H1 (cell line): ENCODE measurements at regions not wholly inside any gene's neighbourhood (a gene's known extent, or its start where the extent isn't known, plus 50 kb on each side); places are given as distances from the start of the nearest gene placed in this dataset.

Experiments used
- CTCF ChIA-PET: fragments of 300-600 bp; sonication (Branson Sonifier 250); formaldehyde crosslinking; loops from one replicate; lab custom pipeline; 2021; ENCODE audit not compliant: partially characterized antibody; lab: Charles Lee
- POLR2A ChIA-PET: fragments of 300-600 bp; sonication (Branson Sonifier 250); formaldehyde crosslinking; loops from one replicate; lab custom pipeline; 2021; ENCODE audit warnings: inconsistent platforms; ENCODE audit not compliant: partially characterized antibody; lab: Charles Lee
- DNase-seq, 2 experiments: peaks; one replicate each; pipeline versions ENCODE4 v3.0.0 to v3.0.0-alpha.2; 2010 to 2022; ENCODE audit warnings: low spot score in 2 of 2, low read depth in 1 of 2, mixed read lengths in 1 of 2
- FAIRE-seq: peaks from 2 replicates; lab custom pipeline; 2011; peaks lifted over from hg19 to GRCh38; lab: Jason Lieb, UNC
- H2AFZ ChIP-seq: 2 replicates; pipeline ENCODE4 v1.8.1; 2012; ENCODE audit warnings: low read length, inconsistent platforms
- H2AK5ac ChIP-seq: 2 replicates; pipeline ENCODE4 v1.6.1; 2013; ENCODE audit warnings: low read depth, low read length
- H2BK120ac ChIP-seq: replicated peaks from 2 replicates; pipeline ENCODE3; 2013; ENCODE audit warnings: low read depth, low read length, inconsistent platforms
- H2BK12ac ChIP-seq: 2 replicates; pipeline ENCODE4 v1.6.1; 2013; ENCODE audit warnings: low read depth, low read length
- H2BK15ac ChIP-seq: 2 replicates; pipeline ENCODE4 v1.6.1; 2013; ENCODE audit warnings: low read length
- H2BK20ac ChIP-seq: 2 replicates; pipeline ENCODE4 v1.6.1; 2013; ENCODE audit warnings: low read length
- H2BK5ac ChIP-seq: 2 replicates; pipeline ENCODE4 v1.6.1; 2013; ENCODE audit warnings: low read depth, low read length
- H3K14ac ChIP-seq: 2 replicates; pipeline ENCODE4 v1.6.1; 2013; ENCODE audit warnings: inconsistent platforms; ENCODE audit not compliant: insufficient read length
- H3K18ac ChIP-seq: 2 replicates; pipeline ENCODE4 v1.6.1; 2013; ENCODE audit warnings: low read length; ENCODE audit errors: extremely low read depth
- H3K23ac ChIP-seq: 2 replicates; pipeline ENCODE4 v1.6.1; 2013; ENCODE audit warnings: inconsistent platforms; ENCODE audit not compliant: insufficient read length
- H3K23me2 ChIP-seq: 2 replicates; pipeline ENCODE4 v1.6.1; 2013; ENCODE audit warnings: low read depth, low read length
- H3K27ac ChIP-seq: 2 replicates; pipeline ENCODE4 v1.6.1; 2011; ENCODE audit warnings: low read depth, low read length, inconsistent platforms
- H3K27me3 ChIP-seq, 4 experiments: replicated peaks in 1 of 4; 1 replicate in 1 of 4; 2 replicates in 3 of 4; pipeline versions ENCODE4 v1.6.1 to v1.8.1; 2011 to 2013; ENCODE audit warnings: low read length in 3 of 4, mild to moderate bottlenecking in 3 of 4, inconsistent platforms in 2 of 4, mixed read lengths in 2 of 4, moderate library complexity in 1 of 4; ENCODE audit not compliant: control insufficient read depth in 3 of 4, insufficient read depth in 3 of 4; ENCODE audit errors: extremely low read depth in 1 of 4
- H3K36me3 ChIP-seq, 4 experiments: 2 replicates each; pipeline versions ENCODE4 v1.6.1 to v1.8.1; 2011 to 2013; ENCODE audit warnings: mild to moderate bottlenecking in 4 of 4, low read length in 3 of 4, moderate library complexity in 2 of 4, control low read depth in 1 of 4, inconsistent platforms in 1 of 4; ENCODE audit not compliant: insufficient read depth in 4 of 4, control insufficient read depth in 2 of 4
- H3K4ac ChIP-seq: replicated peaks from 2 replicates; pipeline ENCODE3; 2013; ENCODE audit warnings: low read length, low read depth, mixed read lengths, inconsistent platforms; ENCODE audit not compliant: insufficient read length
- H3K4me1 ChIP-seq, 4 experiments: replicated peaks in 1 of 4; 1 replicate in 1 of 4; 2 replicates in 3 of 4; pipeline versions ENCODE4 v1.6.1 to v1.8.1; 2011 to 2013; ENCODE audit warnings: low read length in 3 of 4, inconsistent platforms in 2 of 4, mixed read lengths in 1 of 4; ENCODE audit not compliant: insufficient read depth in 4 of 4, control insufficient read depth in 3 of 4
- H3K4me2 ChIP-seq, 2 experiments: 2 replicates each; pipeline versions ENCODE4 v1.6.1 to v1.8.1; 2011 to 2013; ENCODE audit warnings: low read depth in 2 of 2, low read length in 2 of 2, control low read depth in 1 of 2, inconsistent platforms in 1 of 2, mild to moderate bottlenecking in 1 of 2; ENCODE audit not compliant: insufficient read depth in 1 of 2
- H3K4me3 ChIP-seq, 4 experiments: fragments of 200-600, 300-600 bp in 1 of 4; sonication (generic), shearing (Covaris generic), sonication (Bioruptor Twin) in 1 of 4; 2 replicates each; pipeline versions ENCODE4 v1.5.1 to v1.8.1; 2011 to 2016; ENCODE audit warnings: low read length in 4 of 4, low read depth in 3 of 4, control low read depth in 2 of 4, inconsistent platforms in 2 of 4, mild to moderate bottlenecking in 2 of 4, mixed read lengths in 1 of 4, moderate library complexity in 1 of 4; ENCODE audit not compliant: insufficient read depth in 2 of 4; ENCODE audit errors: extremely low read depth in 1 of 4
- H3K56ac ChIP-seq: replicated peaks from 2 replicates; pipeline ENCODE3; 2013; ENCODE audit warnings: low read depth, mild to moderate bottlenecking, mixed read lengths, low read length, inconsistent platforms; ENCODE audit not compliant: insufficient read length
- H3K79me1 ChIP-seq: 2 replicates; pipeline ENCODE4 v1.6.1; 2013; ENCODE audit warnings: low read depth, low read length, control low read depth
- H3K79me2 ChIP-seq, 2 experiments: 2 replicates each; pipeline versions ENCODE4 v1.6.1 to v1.8.1; 2012 to 2013; ENCODE audit warnings: low read length in 2 of 2, mild to moderate bottlenecking in 2 of 2, inconsistent platforms in 1 of 2; ENCODE audit not compliant: insufficient read depth in 2 of 2, control insufficient read depth in 1 of 2
- H3K9ac ChIP-seq, 4 experiments: replicated peaks in 1 of 4; 1 replicate in 1 of 4; 2 replicates in 3 of 4; pipeline versions ENCODE4 v1.6.1 to v1.8.1; 2011 to 2013; ENCODE audit warnings: low read depth in 3 of 4, low read length in 3 of 4, control low read depth in 2 of 4, mild to moderate bottlenecking in 2 of 4, moderate library complexity in 2 of 4, inconsistent platforms in 1 of 4; ENCODE audit errors: extremely low read depth in 1 of 4
- H3K9me3 ChIP-seq, 2 experiments: 2 replicates each; pipeline versions ENCODE4 v1.6.1 to v1.8.1; 2012 to 2013; ENCODE audit warnings: mild to moderate bottlenecking in 2 of 2, moderate library complexity in 2 of 2, control low read depth in 1 of 2, inconsistent platforms in 1 of 2, low read depth in 1 of 2, low read length in 1 of 2, mixed read lengths in 1 of 2; ENCODE audit not compliant: insufficient read depth in 2 of 2
- H4K20me1 ChIP-seq, 2 experiments: replicated peaks in 1 of 2; 2 replicates each; pipeline versions ENCODE3 to v1.8.1; 2011 to 2013; ENCODE audit warnings: inconsistent platforms in 2 of 2, low read length in 2 of 2, mild to moderate bottlenecking in 1 of 2; ENCODE audit not compliant: insufficient read depth in 2 of 2, control insufficient read depth in 1 of 2
- H4K5ac ChIP-seq: 2 replicates; pipeline ENCODE4 v1.6.1; 2013; ENCODE audit warnings: low read length, low read depth, mixed read lengths, inconsistent platforms; ENCODE audit not compliant: insufficient read length
- H4K8ac ChIP-seq: 2 replicates; pipeline ENCODE4 v1.8.0; 2013; ENCODE audit warnings: mild to moderate bottlenecking, moderate library complexity, low read length, inconsistent platforms; ENCODE audit not compliant: insufficient read depth; ENCODE audit errors: extremely low read depth
- H4K91ac ChIP-seq: replicated peaks from 2 replicates; pipeline ENCODE3; 2013; ENCODE audit warnings: low read length, mixed read lengths, inconsistent platforms; ENCODE audit not compliant: insufficient read length
- ASH2L ChIP-seq: fragments of 200-600, 300-600 bp; sonication (generic); IDR thresholded peaks from one replicate; pipeline ENCODE4 v1.7.1; 2017; ENCODE audit warnings: low read length
- CREB1 ChIP-seq: IDR thresholded peaks from 2 replicates; pipeline ENCODE4 v1.6.1; 2012; ENCODE audit warnings: inconsistent platforms
- EP300 ChIP-seq, 2 experiments: IDR thresholded peaks; 1 replicate in 1 of 2; 2 replicates in 1 of 2; pipeline ENCODE4 v1.6.1; 2011 to 2012; ENCODE audit warnings: low read depth in 2 of 2, low read length in 2 of 2, mild to moderate bottlenecking in 2 of 2, borderline replicate concordance in 1 of 2, inconsistent platforms in 1 of 2, moderate library complexity in 1 of 2
- GABPA ChIP-seq: IDR thresholded peaks from 2 replicates; pipeline ENCODE4 v1.6.1; 2011; ENCODE audit warnings: mild to moderate bottlenecking, low read length, moderate library complexity, borderline replicate concordance; ENCODE audit not compliant: insufficient read depth
- JUN ChIP-seq: IDR thresholded peaks from 2 replicates; pipeline ENCODE4 v1.6.1; 2011; ENCODE audit warnings: low read depth, mild to moderate bottlenecking, improper control_type of control experiment, low read length
- KDM4A ChIP-seq: IDR thresholded peaks from one replicate; pipeline ENCODE4 v1.7.1; 2012; ENCODE audit warnings: low read depth, mild to moderate bottlenecking, moderate library complexity, low read length, inconsistent platforms; ENCODE audit not compliant: severe bottlenecking
- MAFK ChIP-seq: IDR thresholded peaks from 2 replicates; pipeline ENCODE4 v1.6.1; 2012; ENCODE audit warnings: low read depth, mild to moderate bottlenecking, improper control_type of control experiment, low read length
- RFX5 ChIP-seq: IDR thresholded peaks from 2 replicates; pipeline ENCODE4 v1.6.1; 2011; ENCODE audit warnings: low read depth, low read length, improper control_type of control experiment, borderline replicate concordance
- TAF1 ChIP-seq: IDR thresholded peaks from 2 replicates; pipeline ENCODE4 v1.6.1; 2011; ENCODE audit warnings: mild to moderate bottlenecking, low read depth, low read length
- WGBS, 2 experiments: shearing (Covaris generic) in 1 of 2; methylation state at CpG; one replicate each; pipeline versions ENCODE4 v1.1.6 to v1.1.7; 2013 to 2015; ENCODE audit warnings: low lambda C conversion rate in 2 of 2, mixed read lengths in 2 of 2, inconsistent platforms in 1 of 2, low coverage in 1 of 2, missing lambda C conversion rate in 1 of 2; ENCODE audit not compliant: insufficient replicate concordance in 2 of 2, insufficient coverage in 1 of 2, insufficient read length in 1 of 2; ENCODE audit errors: extremely low coverage in 1 of 2, missing lambda C conversion rate in 1 of 2; 5-methylcytosine and 5-hydroxymethylcytosine counted together

- H2BK120ac ChIP-seq = no peak overlapping the region
- H2BK15ac ChIP-seq = no peak overlapping the region
- WGBS, 2 experiments = 90% methylated on average over 3 of the region's 3 CpGs; no CpG with 5 or more reads in 1 of the 2 experiments
- peak overlapping the region; percentile 81; the same call in 1 of the 2 replicates for H2AFZ ChIP-seq
- no peak overlapping the region for H3K4ac ChIP-seq
- H4K20me1 ChIP-seq = no peaks in the 10 kb centered on the region
- no peaks in the 10 kb centered on the region for H3K79me1 ChIP-seq
- no peaks in the 10 kb centered on the region for H3K27me3 ChIP-seq
- no peak overlapping the region for H3K4me3 ChIP-seq
- no peak overlapping the region for H3K4me2 ChIP-seq
- no peak overlapping the region for H4K5ac ChIP-seq
- ChIA-PET POLR2A (no interaction called here), CTCF (interaction anchor here (0.7 kb wide), 1 partner anchor 150 kb away, joined by 4 read pairs; no protein-coding TSS in a partner anchor)
- DNase-seq = no peak
- H2BK12ac ChIP-seq = no peak overlapping the region
- H3K79me2 ChIP-seq = no peaks in the 10 kb centered on the region
- no peak overlapping the region for H2BK20ac ChIP-seq
- no peaks in the 10 kb centered on the region for H3K9me3 ChIP-seq
- TF ChIP-seq CREB1 = no peak
- TF ChIP-seq GABPA = no peak
- TF ChIP-seq KDM4A = no peak
- TF ChIP-seq EP300 (IDR thresholded peaks at IDR 0.05; ENCODE audit: borderline replicate concordance in 1 of 2, low read depth in 2 of 2, low read length in 2 of 2) = no peak
- TF ChIP-seq MAFK = no peak
- TF ChIP-seq ASH2L = no peak
- no peak for TF ChIP-seq RFX5
- no peak for TF ChIP-seq TAF1
- no peak for TF ChIP-seq JUN
- TF ChIP-seq, all 59 proteins: peak for 0
- Histone ChIP-seq H2AK5ac (no peak overlapping the region), H3K36me3 (no peaks in the 10 kb centered on the region), H3K9ac (no peak overlapping the region), H3K23me2 (no peaks in the 10 kb centered on the region), H3K14ac (no peak overlapping the region), H3K18ac (no peak overlapping the region), H2BK5ac (no peak overlapping the region), H3K23ac (no peak overlapping the region), H4K91ac (no peak overlapping the region), H4K8ac (no peak overlapping the region), H3K4me1 (peaks cover 0 to 4% (median 0%) of the 10 kb centered on the region in 4 experiments; a peak in 1 of 7 replicates), H3K56ac (no peak overlapping the region), H3K27ac (no peak overlapping the region)
- no peak for FAIRE-seq
These were observed 94.3 kb upstream of the PDE3A start for GRCh38 chr12:20274008-20274407.
